Glutamatergic neuron (in vitro differentiated cells): ENCODE measurements at regions not wholly inside any gene's neighbourhood (a gene's known extent, or its start where the extent isn't known, plus 50 kb on each side); places are given as distances from the start of the nearest gene placed in this dataset.

Experiments
- DNase-seq: peaks from one replicate; pipeline ENCODE4 v3.0.0; 2022
- H3K27ac Mint-ChIP-seq: one replicate; pipeline ENCODE4 v1.8.0; 2020; ENCODE audit warnings: mild to moderate bottlenecking, mixed read lengths, inconsistent platforms; ENCODE audit not compliant: unreplicated experiment
- H3K27me3 Mint-ChIP-seq: one replicate; pipeline ENCODE4 v1.8.0; 2020; ENCODE audit warnings: mild to moderate bottlenecking, moderate library complexity, mixed read lengths, inconsistent platforms; ENCODE audit not compliant: unreplicated experiment
- H3K36me3 Mint-ChIP-seq: one replicate; pipeline ENCODE4 v1.8.0; 2020; ENCODE audit warnings: mild to moderate bottlenecking, mixed read lengths, inconsistent platforms; ENCODE audit not compliant: unreplicated experiment
- H3K4me1 Mint-ChIP-seq: one replicate; pipeline ENCODE4 v1.8.0; 2020; ENCODE audit warnings: mild to moderate bottlenecking, low read depth, mixed read lengths, inconsistent platforms; ENCODE audit not compliant: unreplicated experiment
- H3K4me3 Mint-ChIP-seq: one replicate; pipeline ENCODE4 v1.8.0; 2020; ENCODE audit warnings: mild to moderate bottlenecking, mixed read lengths, inconsistent platforms; ENCODE audit not compliant: unreplicated experiment
- H3K9me3 Mint-ChIP-seq: one replicate; pipeline ENCODE4 v1.8.0; 2020; ENCODE audit warnings: mild to moderate bottlenecking, moderate library complexity, mixed read lengths, inconsistent platforms; ENCODE audit not compliant: unreplicated experiment
- CTCF ChIP-seq: fragments of 200-600 bp; sonication (generic); IDR thresholded peaks from one replicate; pipeline ENCODE4 v1.5.0; 2021; ENCODE audit not compliant: partially characterized antibody, unreplicated experiment

GRCh38 chr2:53356291-53356905 lies 411.2 kb upstream of the CHAC2 start:
- peaks cover 14% of the 10 kb centered on the region for H3K36me3 Mint-ChIP-seq
- DNase-seq: no peak
- H3K4me1 Mint-ChIP-seq: peaks cover 4% of the 10 kb centered on the region
- no peaks in the 10 kb centered on the region for H3K27me3 Mint-ChIP-seq
- TF ChIP-seq CTCF: no peak
- H3K4me3 Mint-ChIP-seq: no peak overlapping the region
- no peak overlapping the region for H3K27ac Mint-ChIP-seq
- H3K9me3 Mint-ChIP-seq: no peaks in the 10 kb centered on the region

- H3K4me1 Mint-ChIP-seq: peaks cover 7% of the 10 kb centered on the region
- H3K9me3 Mint-ChIP-seq: no peaks in the 10 kb centered on the region
- H3K27me3 Mint-ChIP-seq: no peaks in the 10 kb centered on the region
- DNase-seq: no peak
- no peak for TF ChIP-seq CTCF
- no peak overlapping the region for H3K27ac Mint-ChIP-seq
- no peak overlapping the region for H3K4me3 Mint-ChIP-seq
- H3K36me3 Mint-ChIP-seq: peaks cover 14% of the 10 kb centered on the region
Observed at GRCh38 chr2:53353135-53354114, 414.2 kb upstream of the CHAC2 start.

GRCh38 chr2:53347269-53347668 lies 420.3 kb upstream of the CHAC2 start:
- H3K36me3 Mint-ChIP-seq: no peaks in the 10 kb centered on the region
- no peaks in the 10 kb centered on the region for H3K27me3 Mint-ChIP-seq
- no peaks in the 10 kb centered on the region for H3K9me3 Mint-ChIP-seq
- no peak for TF ChIP-seq CTCF
- peaks cover 3% of the 10 kb centered on the region for H3K4me1 Mint-ChIP-seq
- H3K27ac Mint-ChIP-seq: no peak overlapping the region
- H3K4me3 Mint-ChIP-seq: no peak overlapping the region
- no peak for DNase-seq

- no peak overlapping the region for H3K27ac Mint-ChIP-seq
- TF ChIP-seq CTCF: no peak
Observed at GRCh38 chr2:53342248-53342647, 425.4 kb upstream of the CHAC2 start.

GRCh38 chr2:53334610-53335009 lies 433.0 kb upstream of the CHAC2 start:
- DNase-seq: no peak
- Mint-ChIP-seq H3K9me3 (no peaks in the 10 kb centered on the region), H3K36me3 (no peaks in the 10 kb centered on the region), H3K4me3 (no peak overlapping the region), H3K27ac (no peak overlapping the region), H3K4me1 (peaks cover 3% of the 10 kb centered on the region), H3K27me3 (peaks cover 2% of the 10 kb centered on the region)
- TF ChIP-seq CTCF: no peak

More at GRCh38 chr2:53342248-53342647, 425.4 kb upstream of the CHAC2 start:
- Mint-ChIP-seq H3K4me1 (no peaks in the 10 kb centered on the region), H3K9me3 (no peaks in the 10 kb centered on the region), H3K27me3 (no peaks in the 10 kb centered on the region), H3K4me3 (no peak overlapping the region), H3K36me3 (no peaks in the 10 kb centered on the region)
- no peak for DNase-seq
